ENCODE measurements at regions not wholly inside any gene's neighbourhood (a gene's known extent, or its start where the extent isn't known, plus 50 kb on each side); places are given as distances from the start of the nearest gene placed in this dataset.

- TF ChIP-seq, protein P1, sequence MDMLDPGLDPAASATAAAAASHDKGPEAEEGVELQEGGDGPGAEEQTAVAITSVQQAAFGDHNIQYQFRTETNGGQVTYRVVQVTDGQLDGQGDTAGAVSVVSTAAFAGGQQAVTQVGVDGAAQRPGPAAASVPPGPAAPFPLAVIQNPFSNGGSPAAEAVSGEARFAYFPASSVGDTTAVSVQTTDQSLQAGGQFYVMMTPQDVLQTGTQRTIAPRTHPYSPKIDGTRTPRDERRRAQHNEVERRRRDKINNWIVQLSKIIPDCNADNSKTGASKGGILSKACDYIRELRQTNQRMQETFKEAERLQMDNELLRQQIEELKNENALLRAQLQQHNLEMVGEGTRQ (IDR thresholded peaks at IDR 0.05; ENCODE audit: low read depth, low read length) = no peak
- no peak for TF ChIP-seq SMC3 (IDR thresholded peaks at IDR 0.05; ENCODE audit: low read depth, low read length)
- TF ChIP-seq, protein P2, sequence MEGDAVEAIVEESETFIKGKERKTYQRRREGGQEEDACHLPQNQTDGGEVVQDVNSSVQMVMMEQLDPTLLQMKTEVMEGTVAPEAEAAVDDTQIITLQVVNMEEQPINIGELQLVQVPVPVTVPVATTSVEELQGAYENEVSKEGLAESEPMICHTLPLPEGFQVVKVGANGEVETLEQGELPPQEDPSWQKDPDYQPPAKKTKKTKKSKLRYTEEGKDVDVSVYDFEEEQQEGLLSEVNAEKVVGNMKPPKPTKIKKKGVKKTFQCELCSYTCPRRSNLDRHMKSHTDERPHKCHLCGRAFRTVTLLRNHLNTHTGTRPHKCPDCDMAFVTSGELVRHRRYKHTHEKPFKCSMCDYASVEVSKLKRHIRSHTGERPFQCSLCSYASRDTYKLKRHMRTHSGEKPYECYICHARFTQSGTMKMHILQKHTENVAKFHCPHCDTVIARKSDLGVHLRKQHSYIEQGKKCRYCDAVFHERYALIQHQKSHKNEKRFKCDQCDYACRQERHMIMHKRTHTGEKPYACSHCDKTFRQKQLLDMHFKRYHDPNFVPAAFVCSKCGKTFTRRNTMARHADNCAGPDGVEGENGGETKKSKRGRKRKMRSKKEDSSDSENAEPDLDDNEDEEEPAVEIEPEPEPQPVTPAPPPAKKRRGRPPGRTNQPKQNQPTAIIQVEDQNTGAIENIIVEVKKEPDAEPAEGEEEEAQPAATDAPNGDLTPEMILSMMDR (conservative IDR thresholded peaks at IDR 0.05; ENCODE audit: low read depth, low read length) = no peak
Observed at GRCh38 chr3:150097588-150097890, 126.8 kb upstream of the PFN2 start.

All from IMR-90 (cell line).